BLaER1 treated with 17β-estradiol and CSF1 and Interleukin-3, amounts not matched to agents 10 nM and 100 nM (cell line): ENCODE measurements at regions not wholly inside any gene's neighbourhood (a gene's known extent, or its start where the extent isn't known, plus 50 kb on each side); places are given as distances from the start of the nearest gene placed in this dataset.

Source experiments
- H3K27ac ChIP-seq, 11 experiments: shearing (Covaris generic); formaldehyde crosslinking; 2 replicates each; pipeline ENCODE4 v1.8.1; 2022
- H3K27me3 ChIP-seq, 11 experiments: shearing (Covaris generic); formaldehyde crosslinking; 2 replicates each; pipeline ENCODE4 v1.8.1; 2022
- H3K36me3 ChIP-seq, 11 experiments: shearing (Covaris generic); formaldehyde crosslinking; 2 replicates each; pipeline ENCODE4 v1.8.1; 2022
- H3K4me1 ChIP-seq, 10 experiments: shearing (Covaris generic); formaldehyde crosslinking; 2 replicates each; pipeline ENCODE4 v1.8.1; 2022
- H3K4me2 ChIP-seq, 11 experiments: shearing (Covaris generic); formaldehyde crosslinking; 2 replicates each; pipeline ENCODE4 v1.8.1; 2022
- H3K4me3 ChIP-seq, 10 experiments: shearing (Covaris generic); formaldehyde crosslinking; 2 replicates each; pipeline ENCODE4 v1.8.1; 2022
- H3K9ac ChIP-seq, 11 experiments: shearing (Covaris generic); formaldehyde crosslinking; 2 replicates each; pipeline ENCODE4 v1.8.1; 2022
- H3K9me3 ChIP-seq, 11 experiments: shearing (Covaris generic); formaldehyde crosslinking; replicated peaks in 1 of 11; 2 replicates each; pipeline ENCODE4 v1.8.1; 2022
- H4K20me1 ChIP-seq, 11 experiments: shearing (Covaris generic); formaldehyde crosslinking; 2 replicates each; pipeline ENCODE4 v1.8.1; 2022
- Cebpa-rat ChIP-seq, 11 experiments: shearing (Covaris generic); IDR thresholded peaks; 2 replicates each; pipeline ENCODE4 v1.8.1; 2022

DNA sequence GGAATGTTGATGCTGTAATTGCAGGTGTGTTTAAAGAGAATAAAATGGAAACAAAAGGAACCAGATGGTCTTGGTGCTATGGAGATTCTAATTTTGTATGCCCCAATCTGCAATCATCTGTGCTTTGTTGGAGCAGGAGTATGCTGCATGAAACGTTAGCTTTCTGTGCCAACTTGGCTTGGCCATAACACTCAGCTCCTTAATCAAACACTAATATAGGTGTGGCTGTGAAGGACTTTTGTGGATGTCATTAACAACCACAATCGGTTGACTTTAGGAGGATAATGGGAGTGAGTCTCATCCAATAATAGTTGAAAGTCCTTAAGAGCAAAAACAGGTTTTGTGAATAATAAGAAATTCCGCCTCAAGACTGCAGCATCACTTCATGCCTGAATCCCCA lies 399.2 kb downstream of the NLGN4X start:
- Histone ChIP-seq H3K27me3 (no peaks in the 10 kb centered on the region), H3K9ac (no peak overlapping the region), H3K27ac (no peak overlapping the region), H4K20me1 (no peaks in the 10 kb centered on the region), H3K4me3 (no peak overlapping the region), H3K4me1 (peaks cover 0 to 7% (median 0%) of the 10 kb centered on the region in 10 experiments; a peak in 2 of 20 replicates), H3K4me2 (no peak overlapping the region), H3K9me3 (no peaks in the 10 kb centered on the region), H3K36me3 (no peaks in the 10 kb centered on the region)
- TF ChIP-seq Cebpa-rat (IDR thresholded peaks at IDR 0.05) = no peak

DNA sequence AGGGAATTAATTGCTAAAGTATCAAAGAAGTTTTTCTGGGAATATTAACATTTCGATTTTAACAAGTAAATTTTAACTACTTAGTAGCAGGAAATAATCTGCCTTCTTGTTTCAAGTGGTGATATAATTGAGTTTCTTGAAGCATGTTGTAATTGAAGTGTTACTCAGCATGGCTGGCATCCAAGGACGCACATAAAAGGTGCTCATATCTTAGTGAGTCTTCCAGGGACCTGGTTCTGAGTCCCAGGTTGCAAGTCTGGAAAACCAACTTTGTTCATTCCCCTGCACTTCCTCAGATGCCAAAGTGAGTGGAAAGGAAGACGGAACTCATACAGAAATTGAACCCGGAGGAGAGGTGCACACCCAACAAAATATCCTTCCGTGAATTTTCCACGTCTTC lies 399.6 kb downstream of the NLGN4X start:
- no peak for TF ChIP-seq Cebpa-rat (IDR thresholded peaks at IDR 0.05)

DNA sequence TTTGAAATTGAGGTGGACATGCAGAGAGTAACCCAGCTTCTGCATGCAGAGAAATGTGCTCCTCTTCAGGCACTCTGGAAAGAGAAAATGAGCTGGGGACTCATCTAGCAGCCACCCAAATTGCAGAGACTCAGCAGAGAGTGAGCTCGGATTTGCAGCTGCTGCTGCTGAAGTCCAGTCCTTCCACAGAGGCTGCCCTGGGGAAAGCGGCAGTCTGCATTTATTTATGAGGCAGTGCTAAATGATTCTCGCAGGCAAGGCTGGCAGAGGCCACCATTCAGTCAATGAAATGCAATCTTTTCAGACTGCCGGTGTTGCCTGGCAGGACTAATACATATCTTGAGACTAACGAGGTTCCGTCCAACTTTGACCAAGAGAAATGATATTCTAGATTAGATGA lies 404.8 kb downstream of the NLGN4X start:
- TF ChIP-seq Cebpa-rat (IDR thresholded peaks at IDR 0.05) = no peak
- H3K27ac ChIP-seq = no peak overlapping the region
- H3K9ac ChIP-seq = no peak overlapping the region

More for the DNA sequence above, 399.6 kb downstream of the NLGN4X start:
- H3K4me2 ChIP-seq = no peak overlapping the region
- no peak overlapping the region for H3K27ac ChIP-seq
- H3K9ac ChIP-seq = no peak overlapping the region
- H3K4me3 ChIP-seq = no peak overlapping the region
- no peaks in the 10 kb centered on the region for H3K27me3 ChIP-seq
- peaks cover 0 to 7% (median 0%) of the 10 kb centered on the region in 10 experiments; a peak in 2 of 20 replicates for H3K4me1 ChIP-seq
- no peaks in the 10 kb centered on the region for H4K20me1 ChIP-seq
- H3K36me3 ChIP-seq = no peaks in the 10 kb centered on the region
- H3K9me3 ChIP-seq = no peaks in the 10 kb centered on the region

DNA sequence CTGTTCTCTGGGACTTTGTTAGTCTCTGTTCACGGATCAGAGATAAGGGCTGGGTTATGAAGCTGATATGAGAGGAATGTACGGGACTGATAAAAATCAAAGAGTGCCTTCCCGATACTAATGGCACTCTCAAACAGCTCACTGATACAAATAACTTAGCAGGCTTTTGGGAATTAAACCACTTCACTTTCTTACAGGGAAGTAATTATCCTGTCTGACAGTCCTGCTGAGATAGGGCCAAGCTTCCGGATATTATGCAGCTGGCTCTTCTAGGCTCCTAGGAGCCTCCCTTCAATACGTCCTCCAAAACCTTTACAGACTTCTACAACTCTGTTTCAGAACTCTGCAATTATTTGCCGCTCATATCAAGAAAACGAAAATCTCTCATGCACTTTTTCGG lies 418.0 kb downstream of the NLGN4X start:
- no peaks in the 10 kb centered on the region for H3K36me3 ChIP-seq

More for the DNA sequence above, 404.8 kb downstream of the NLGN4X start:
- Histone ChIP-seq H4K20me1 (no peaks in the 10 kb centered on the region), H3K36me3 (no peaks in the 10 kb centered on the region), H3K27me3 (no peaks in the 10 kb centered on the region), H3K4me1 (no peaks in the 10 kb centered on the region), H3K4me3 (no peak overlapping the region), H3K9me3 (no peaks in the 10 kb centered on the region), H3K4me2 (no peak overlapping the region)

DNA sequence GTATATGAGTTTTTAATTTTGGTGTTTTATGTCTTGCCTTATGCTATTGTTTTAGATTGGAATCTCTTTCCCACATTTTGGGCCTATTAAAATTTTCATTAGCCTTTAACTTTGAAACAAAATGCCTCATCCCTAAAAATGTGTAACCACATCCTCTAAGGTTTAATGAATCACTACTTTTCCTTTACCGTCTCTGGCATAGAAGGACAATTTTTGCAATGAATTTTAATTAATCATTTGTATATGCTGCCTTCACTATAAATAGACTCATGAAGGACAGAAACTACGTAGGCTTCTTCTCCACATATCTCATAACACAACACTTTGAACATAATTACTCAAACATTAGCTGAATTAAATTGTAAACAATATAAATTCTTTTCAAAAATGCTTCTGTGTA lies 421.5 kb downstream of the NLGN4X start:
- Histone ChIP-seq H3K9me3 (peaks cover 0 to 25% (median 0%) of the 10 kb centered on the region in 11 experiments; a peak in 4 of 22 replicates), H4K20me1 (no peaks in the 10 kb centered on the region), H3K27me3 (no peaks in the 10 kb centered on the region), H3K4me2 (peak overlapping the region in 1 of 11 experiments; percentile 39; a peak in 1 of 22 replicates), H3K36me3 (no peaks in the 10 kb centered on the region), H3K27ac (no peak overlapping the region), H3K4me3 (no peak overlapping the region), H3K9ac (no peak overlapping the region), H3K4me1 (peaks cover 0 to 6% (median 0%) of the 10 kb centered on the region in 10 experiments; a peak in 3 of 20 replicates)
- no peak for TF ChIP-seq Cebpa-rat (IDR thresholded peaks at IDR 0.05)

More for the DNA sequence above, 418.0 kb downstream of the NLGN4X start:
- Histone ChIP-seq H3K4me1 (peaks cover 0 to 6% (median 0%) of the 10 kb centered on the region in 10 experiments; a peak in 3 of 20 replicates), H3K4me3 (no peak overlapping the region), H3K27ac (no peak overlapping the region), H3K4me2 (no peak overlapping the region), H4K20me1 (no peaks in the 10 kb centered on the region), H3K9ac (no peak overlapping the region), H3K27me3 (no peaks in the 10 kb centered on the region), H3K9me3 (peaks cover 0 to 21% (median 0%) of the 10 kb centered on the region in 11 experiments; a peak in 4 of 22 replicates)
- no peak for TF ChIP-seq Cebpa-rat (IDR thresholded peaks at IDR 0.05)

DNA sequence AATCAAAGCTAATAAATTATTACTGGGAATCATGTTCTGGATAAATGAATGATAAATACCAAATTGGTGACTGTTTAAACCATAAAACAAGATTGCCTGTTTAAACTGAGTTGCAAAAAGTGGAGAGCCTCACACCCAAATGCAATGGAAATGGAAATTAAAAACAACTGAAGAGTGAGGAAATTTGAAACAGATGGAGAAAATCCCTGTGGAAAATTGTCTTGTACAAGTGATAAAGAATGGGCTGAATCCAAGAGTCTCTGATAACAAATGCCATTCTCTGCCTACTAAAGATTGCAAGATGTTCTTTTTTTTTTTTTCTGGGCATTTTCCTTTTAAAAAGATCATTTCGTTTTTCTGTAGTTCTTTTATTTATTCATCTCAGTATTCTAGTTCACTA lies 426.3 kb downstream of the NLGN4X start:
- H3K36me3 ChIP-seq = no peaks in the 10 kb centered on the region
- TF ChIP-seq Cebpa-rat (IDR thresholded peaks at IDR 0.05) = no peak
- H3K4me2 ChIP-seq = no peak overlapping the region
- no peak overlapping the region for H3K4me3 ChIP-seq
- peaks cover 0 to 13% (median 0%) of the 10 kb centered on the region in 11 experiments; a peak in 4 of 22 replicates for H3K9me3 ChIP-seq
- no peak overlapping the region for H3K27ac ChIP-seq
- H3K4me1 ChIP-seq = peaks cover 0 to 9% (median 0%) of the 10 kb centered on the region in 10 experiments; a peak in 3 of 20 replicates
- no peaks in the 10 kb centered on the region for H4K20me1 ChIP-seq
- no peaks in the 10 kb centered on the region for H3K27me3 ChIP-seq
- no peak overlapping the region for H3K9ac ChIP-seq

DNA sequence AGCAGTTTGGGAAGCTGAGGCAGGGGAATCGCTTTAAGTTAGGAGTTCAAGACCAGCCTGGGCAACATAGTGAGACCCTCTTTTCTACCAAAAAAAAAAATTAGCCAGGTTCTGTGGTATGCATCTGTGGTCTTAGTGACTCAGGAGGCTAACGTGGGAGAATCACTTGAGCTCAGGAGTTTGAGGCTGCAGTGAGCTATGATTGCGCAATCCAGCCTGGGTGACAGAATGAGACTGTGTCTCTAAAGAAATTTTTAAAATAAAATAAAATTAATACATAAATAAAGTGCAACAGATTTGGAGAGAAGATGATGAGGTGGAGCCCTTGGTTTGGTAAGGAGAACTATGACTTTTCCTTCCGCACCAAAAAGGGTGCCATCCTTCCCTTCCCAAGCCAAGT lies 436.9 kb downstream of the NLGN4X start:
- 0 out of 22 replicates have a peak, but pooled peaks cover 0 to 3% (median 0%) of the 10 kb centered on the region in 11 experiments for H3K9me3 ChIP-seq
- TF ChIP-seq Cebpa-rat (IDR thresholded peaks at IDR 0.05) = peak; percentile 90 to 98 (median 94)
- no peak overlapping the region for H3K4me2 ChIP-seq
- no peak overlapping the region for H3K9ac ChIP-seq
- H3K36me3 ChIP-seq = no peaks in the 10 kb centered on the region
- H3K27ac ChIP-seq = no peak overlapping the region
- H4K20me1 ChIP-seq = no peaks in the 10 kb centered on the region
- H3K27me3 ChIP-seq = no peaks in the 10 kb centered on the region
- H3K4me3 ChIP-seq = no peak overlapping the region
- H3K4me1 ChIP-seq = no peaks in the 10 kb centered on the region; a peak in 1 of 20 replicates

DNA sequence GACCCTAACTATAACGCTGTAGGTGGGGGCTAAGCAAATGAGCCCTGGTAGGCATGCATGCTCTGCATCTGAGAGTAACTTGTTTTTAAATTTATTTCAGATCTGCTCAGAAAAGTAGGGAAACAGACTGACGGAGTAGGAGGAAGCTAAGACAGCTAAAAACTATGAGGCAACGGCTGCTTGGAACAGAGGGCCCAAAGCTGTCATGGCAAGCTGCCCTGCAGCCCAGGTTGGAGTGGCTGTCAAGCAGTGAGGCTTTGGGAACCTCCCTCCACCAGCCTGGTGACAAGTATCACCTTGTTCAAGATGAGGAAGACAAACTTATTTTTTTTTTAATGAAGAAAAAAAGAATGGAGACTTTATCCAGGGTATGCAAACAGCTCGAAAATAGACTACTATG lies 439.8 kb downstream of the NLGN4X start:
- Histone ChIP-seq H3K27ac (no peak overlapping the region), H3K4me2 (no peak overlapping the region), H3K27me3 (no peaks in the 10 kb centered on the region), H3K36me3 (no peaks in the 10 kb centered on the region), H3K4me3 (no peak overlapping the region), H3K9ac (no peak overlapping the region), H3K9me3 (no peaks in the 10 kb centered on the region), H4K20me1 (no peaks in the 10 kb centered on the region), H3K4me1 (no peaks in the 10 kb centered on the region; a peak in 1 of 20 replicates)
- TF ChIP-seq Cebpa-rat (IDR thresholded peaks at IDR 0.05) = no peak

DNA sequence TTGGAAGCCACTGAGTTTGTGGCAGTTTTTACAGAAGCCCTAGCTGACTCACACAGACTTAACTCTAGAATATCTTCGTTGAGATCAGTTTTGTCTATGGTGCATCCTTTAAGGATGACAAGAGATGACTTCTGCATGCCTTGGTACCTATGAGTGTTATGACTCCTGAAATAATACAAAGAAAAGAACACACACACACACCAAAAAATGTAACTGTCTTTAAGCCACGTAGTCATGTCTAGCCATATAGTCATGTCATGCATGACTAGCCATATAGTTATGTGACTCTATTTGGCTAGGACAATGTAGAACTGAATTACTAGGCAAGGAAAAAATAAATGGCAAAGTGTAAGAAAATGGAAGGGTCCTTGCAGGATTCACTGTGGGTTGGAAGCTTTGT lies 447.8 kb downstream of the NLGN4X start:
- peaks cover 0 to 17% (median 0%) of the 10 kb centered on the region in 11 experiments; a peak in 3 of 22 replicates for H3K9me3 ChIP-seq
- no peaks in the 10 kb centered on the region for H4K20me1 ChIP-seq
- peaks cover 5 to 16% (median 8%) of the 10 kb centered on the region in 10 experiments; a peak in 16 of 20 replicates for H3K4me1 ChIP-seq
- no peak overlapping the region for H3K9ac ChIP-seq
- peaks cover 0 to 3% (median 0%) of the 10 kb centered on the region in 11 experiments; a peak in 1 of 22 replicates for H3K27me3 ChIP-seq
- H3K4me3 ChIP-seq = no peak overlapping the region
- TF ChIP-seq Cebpa-rat (IDR thresholded peaks at IDR 0.05) = no peak
- H3K27ac ChIP-seq = no peak overlapping the region
- no peaks in the 10 kb centered on the region for H3K36me3 ChIP-seq
- H3K4me2 ChIP-seq = no peak overlapping the region
